Neutrophil (primary cell): ENCODE measurements at regions not wholly inside any gene's neighbourhood (a gene's known extent, or its start where the extent isn't known, plus 50 kb on each side); places are given as distances from the start of the nearest gene placed in this dataset.

Source experiments
- H3K27ac ChIP-seq: fragments of 200-600 bp; sonication (generic); 2 replicates; pipeline ENCODE4 v1.5.1; 2016; ENCODE audit warnings: mild to moderate bottlenecking, moderate library complexity
- H3K27me3 ChIP-seq: fragments of 200-600 bp; sonication (generic); 2 replicates; pipeline ENCODE4 v1.6.0; 2016; ENCODE audit warnings: mild to moderate bottlenecking
- H3K36me3 ChIP-seq: fragments of 200-600 bp; sonication (generic); 2 replicates; pipeline ENCODE4 v1.5.1; 2017
- H3K4me1 ChIP-seq, 2 experiments: fragments of 200-600 bp in 1 of 2; sonication (generic) in 1 of 2; 1 replicate in 1 of 2; 2 replicates in 1 of 2; pipeline versions ENCODE4 v1.5.1 to v1.6.1; 2013 to 2016; ENCODE audit warnings: low read depth in 1 of 2, low read length in 1 of 2, mild to moderate bottlenecking in 1 of 2, moderate library complexity in 1 of 2; ENCODE audit not compliant: control insufficient read depth in 1 of 2, insufficient read depth in 1 of 2
- H3K4me3 ChIP-seq, 2 experiments: fragments of 200-600 bp in 1 of 2; sonication (generic) in 1 of 2; 1 replicate in 1 of 2; 2 replicates in 1 of 2; pipeline ENCODE4 v1.5.1; 2013 to 2016; ENCODE audit warnings: low read depth in 1 of 2, low read length in 1 of 2, mild to moderate bottlenecking in 1 of 2, moderate library complexity in 1 of 2
- H3K9me3 ChIP-seq: fragments of 200-600 bp; sonication (generic); 2 replicates; pipeline ENCODE4 v1.5.1; 2016
- CTCF ChIP-seq: fragments of 200-600 bp; sonication (generic); IDR thresholded peaks from 2 replicates; pipeline ENCODE4 v1.5.1; 2016; ENCODE audit warnings: antibody characterized with exemption

GRCh38 chr11:92789761-92790160, 179.7 kb upstream of the MTNR1B start:
- H3K9me3 ChIP-seq, result no peaks in the 10 kb centered on the region
- no peak for TF ChIP-seq CTCF
- H3K36me3 ChIP-seq, result no peaks in the 10 kb centered on the region
- no peak overlapping the region for H3K4me3 ChIP-seq
- peaks cover 4% of the 10 kb centered on the region for H3K27me3 ChIP-seq
- no peak overlapping the region for H3K27ac ChIP-seq
- H3K4me1 ChIP-seq, result no peaks in the 10 kb centered on the region

- Histone ChIP-seq H3K4me1 (no peaks in the 10 kb centered on the region), H3K9me3 (no peaks in the 10 kb centered on the region), H3K4me3 (no peak overlapping the region), H3K27ac (no peak overlapping the region), H3K27me3 (no peaks in the 10 kb centered on the region), H3K36me3 (no peaks in the 10 kb centered on the region)
- no peak for TF ChIP-seq CTCF
Observed at GRCh38 chr11:92790366-92790765, 179.1 kb upstream of the MTNR1B start.

- no peak for TF ChIP-seq CTCF
- H3K27ac ChIP-seq, result no peak overlapping the region
- no peaks in the 10 kb centered on the region for H3K9me3 ChIP-seq
- H3K36me3 ChIP-seq, result no peaks in the 10 kb centered on the region
- H3K27me3 ChIP-seq, result no peaks in the 10 kb centered on the region
- no peaks in the 10 kb centered on the region for H3K4me1 ChIP-seq
- no peak overlapping the region for H3K4me3 ChIP-seq
Observed at GRCh38 chr11:92790926-92791616, 178.4 kb upstream of the MTNR1B start.

- Histone ChIP-seq H3K4me3 (no peak overlapping the region), H3K27me3 (no peaks in the 10 kb centered on the region), H3K36me3 (no peaks in the 10 kb centered on the region), H3K9me3 (no peaks in the 10 kb centered on the region), H3K27ac (no peak overlapping the region), H3K4me1 (no peaks in the 10 kb centered on the region)
- no peak for TF ChIP-seq CTCF
Observed at GRCh38 chr11:92791886-92792285, 177.6 kb upstream of the MTNR1B start.

- no peaks in the 10 kb centered on the region for H3K4me1 ChIP-seq
- H3K4me3 ChIP-seq, result no peak overlapping the region
- H3K27ac ChIP-seq, result no peak overlapping the region
- no peaks in the 10 kb centered on the region for H3K9me3 ChIP-seq
- no peaks in the 10 kb centered on the region for H3K36me3 ChIP-seq
- no peaks in the 10 kb centered on the region for H3K27me3 ChIP-seq
- TF ChIP-seq CTCF, result no peak
Observed at GRCh38 chr11:92793189-92793588, 176.3 kb upstream of the MTNR1B start.
